IMR-90 (cell line): ENCODE measurements at regions not wholly inside any gene's neighbourhood (a gene's known extent, or its start where the extent isn't known, plus 50 kb on each side); places are given as distances from the start of the nearest gene placed in this dataset.

Source experiments
- ATAC-seq: fragments of 200-7000 bp; cut with Tn5 transposase; 2 replicates; pipeline ENCODE4 v1.9.1; 2020; ENCODE audit warnings: low read depth, mild to moderate bottlenecking, moderate library complexity
- BruUV-seq: library from RNA; stranded (reverse); fragments of 400-500 nt; replicated peaks from 2 replicates; lab custom pipeline; 2021; lab: Mats Ljungman, UMichigan
- CTCF ChIA-PET: fragments of 300-600 bp; formaldehyde crosslinking; extraction: SDS; loops from one replicate; lab custom pipeline; 2021; ENCODE audit warnings: antibody characterized with exemption; lab: Yijun Ruan, JAX
- POLR2A ChIA-PET: fragments of 300-600 bp; sonication (Branson Sonifier 250); formaldehyde crosslinking; loops from one replicate; lab custom pipeline; 2022; ENCODE audit warnings: antibody characterized with exemption; ENCODE audit not compliant: unreplicated experiment; lab: Charles Lee
- DNase-seq: peaks from one replicate; pipeline ENCODE4 v3.0.0; 2013
- H2AFZ ChIP-seq: replicated peaks from 2 replicates; pipeline ENCODE3; 2013; ENCODE audit warnings: low read length, mild to moderate bottlenecking; ENCODE audit not compliant: poor library complexity
- H2AK5ac ChIP-seq: 2 replicates; pipeline ENCODE4 v1.6.1; 2013; ENCODE audit warnings: low read depth, low read length, inconsistent platforms
- H2AK9ac ChIP-seq: replicated peaks from 2 replicates; pipeline ENCODE3; 2013; ENCODE audit warnings: mild to moderate bottlenecking, low read depth, low read length, moderate library complexity; ENCODE audit not compliant: poor library complexity
- H2BK120ac ChIP-seq: 2 replicates; pipeline ENCODE4 v1.6.1; 2013; ENCODE audit warnings: low read depth, low read length, inconsistent platforms
- H2BK15ac ChIP-seq: 3 replicates; pipeline ENCODE4 v1.6.1; 2013; ENCODE audit warnings: low read depth, low read length, inconsistent platforms
- H2BK20ac ChIP-seq: 2 replicates; pipeline ENCODE4 v1.6.1; 2013; ENCODE audit warnings: low read depth, mild to moderate bottlenecking, inconsistent platforms, low read length, moderate library complexity
- H2BK5ac ChIP-seq: 2 replicates; pipeline ENCODE4 v1.6.1; 2013; ENCODE audit warnings: mild to moderate bottlenecking, low read depth, low read length, inconsistent platforms; ENCODE audit not compliant: poor library complexity, severe bottlenecking
- H3K14ac ChIP-seq: replicated peaks from 2 replicates; pipeline ENCODE4 v1.6.1; 2013; ENCODE audit warnings: low read depth, low read length, inconsistent platforms
- H3K18ac ChIP-seq: 2 replicates; pipeline ENCODE4 v1.6.1; 2013; ENCODE audit warnings: low read depth, low read length, control low read depth
- H3K23ac ChIP-seq: 2 replicates; pipeline ENCODE4 v1.6.1; 2013; ENCODE audit warnings: low read depth, low read length, inconsistent platforms
- H3K27ac ChIP-seq: 2 replicates; pipeline ENCODE4 v1.5.1; 2013; ENCODE audit warnings: mild to moderate bottlenecking, control low read depth, low read length; ENCODE audit not compliant: insufficient read depth
- H3K27me3 ChIP-seq: 2 replicates; pipeline ENCODE4 v1.6.1; 2013; ENCODE audit warnings: low read length; ENCODE audit not compliant: control insufficient read depth, insufficient read depth
- H3K36me3 ChIP-seq: 2 replicates; pipeline ENCODE4 v1.6.1; 2013; ENCODE audit warnings: low read length, mixed read lengths; ENCODE audit not compliant: control insufficient read depth, insufficient read depth
- H3K4ac ChIP-seq: 2 replicates; pipeline ENCODE4 v1.6.1; 2013; ENCODE audit warnings: low read depth, low read length, inconsistent platforms
- H3K4me1 ChIP-seq: 2 replicates; pipeline ENCODE4 v1.6.1; 2013; ENCODE audit warnings: low read length, mixed read lengths; ENCODE audit not compliant: control insufficient read depth, insufficient read depth
- H3K4me2 ChIP-seq: 2 replicates; pipeline ENCODE4 v1.6.1; 2013; ENCODE audit warnings: low read depth, mild to moderate bottlenecking, control low read depth, low read length, moderate library complexity
- H3K4me3 ChIP-seq: 2 replicates; pipeline ENCODE4 v1.5.1; 2013; ENCODE audit warnings: low read depth, mild to moderate bottlenecking, control low read depth, low read length, moderate library complexity; ENCODE audit not compliant: insufficient read depth
- H3K56ac ChIP-seq: 2 replicates; pipeline ENCODE4 v1.6.1; 2013; ENCODE audit warnings: low read length, inconsistent platforms; ENCODE audit not compliant: insufficient read depth; ENCODE audit errors: extremely low read depth
- H3K79me1 ChIP-seq, 2 experiments: 2 replicates each; pipeline ENCODE4 v1.6.1; 2013; ENCODE audit warnings: low read length in 2 of 2, inconsistent platforms in 1 of 2, low read depth in 1 of 2
- H3K9ac ChIP-seq: 2 replicates; pipeline ENCODE4 v1.6.1; 2013; ENCODE audit warnings: low read depth, low read length, control low read depth
- H3K9me1 ChIP-seq: 2 replicates; pipeline ENCODE4 v1.6.1; 2013; ENCODE audit warnings: low read length, inconsistent platforms; ENCODE audit not compliant: insufficient read depth
- H3K9me3 ChIP-seq: 2 replicates; pipeline ENCODE4 v1.6.1; 2013; ENCODE audit warnings: low read length; ENCODE audit not compliant: control insufficient read depth, insufficient read depth
- H4K20me1 ChIP-seq: 2 replicates; pipeline ENCODE4 v1.6.1; 2013; ENCODE audit warnings: low read length, inconsistent platforms; ENCODE audit not compliant: insufficient read depth
- H4K5ac ChIP-seq: 2 replicates; pipeline ENCODE4 v1.6.1; 2013; ENCODE audit warnings: mild to moderate bottlenecking, low read depth, low read length, control low read depth
- H4K8ac ChIP-seq, 2 experiments: 2 replicates each; pipeline ENCODE4 v1.6.1; 2013; ENCODE audit warnings: low read depth in 2 of 2, low read length in 2 of 2, control low read depth in 1 of 2, inconsistent platforms in 1 of 2
- H4K91ac ChIP-seq: 2 replicates; pipeline ENCODE4 v1.6.1; 2013; ENCODE audit warnings: low read depth, low read length, inconsistent platforms; ENCODE audit not compliant: insufficient read depth
- ELK1 ChIP-seq: fragments of 150-350 bp; IDR thresholded peaks from 2 replicates; pipeline ENCODE4 v1.6.1; 2016; ENCODE audit warnings: low read depth, mild to moderate bottlenecking, low read length, moderate library complexity, borderline replicate concordance
- MXI1 ChIP-seq: IDR thresholded peaks from 2 replicates; pipeline ENCODE4 v1.6.1; 2012; ENCODE audit warnings: low read depth, mild to moderate bottlenecking, low read length, moderate library complexity, borderline replicate concordance
- POLR2A ChIP-seq: IDR thresholded peaks from 2 replicates; pipeline ENCODE4 v1.6.1; 2012; ENCODE audit warnings: mild to moderate bottlenecking, low read depth, low read length
- WGBS, 2 experiments: methylation state at CpG; one replicate each; pipeline versions ENCODE4 v1.1.5 to v1.1.7; 2013; ENCODE audit warnings: missing lambda C conversion rate in 2 of 2; ENCODE audit not compliant: insufficient read length in 1 of 2; ENCODE audit errors: extremely low coverage in 2 of 2; 5-methylcytosine and 5-hydroxymethylcytosine counted together
- dilution Hi-C: fragments of 300-500 bp; cut with HindIII; formaldehyde crosslinking; loops from one replicate; pipeline ENCODE4 v1.14.3; 2018; ENCODE audit warnings: low sequenced_read_pairs; ENCODE audit not compliant: unreplicated experiment
- in situ Hi-C: fragments of 300-500 bp; cut with MboI; formaldehyde crosslinking; loops from 3 replicates; pipeline ENCODE4 v1.14.3; 2019; ENCODE audit warnings: low sequenced_read_pairs, inconsistent platforms, mixed read lengths
- intact Hi-C: fragments of 100-400 bp; cut with micrococcal nuclease; formaldehyde crosslinking; loops from 2 replicates; pipeline ENCODE4 v1.10.0; 2022
- TF ChIP-seq, protein P1 (sequence below): fragments of 150-350 bp; IDR thresholded peaks from 2 replicates; pipeline ENCODE4 v1.6.1; 2017; ENCODE audit warnings: mild to moderate bottlenecking, antibody characterized with exemption, low read length, low read depth
- TF ChIP-seq, protein P2 (sequence below): conservative IDR thresholded peaks from 2 replicates; pipeline ENCODE4 v1.5.1; 2012; ENCODE audit warnings: mild to moderate bottlenecking, low read depth, low read length, improper control_type of control experiment

DNA sequence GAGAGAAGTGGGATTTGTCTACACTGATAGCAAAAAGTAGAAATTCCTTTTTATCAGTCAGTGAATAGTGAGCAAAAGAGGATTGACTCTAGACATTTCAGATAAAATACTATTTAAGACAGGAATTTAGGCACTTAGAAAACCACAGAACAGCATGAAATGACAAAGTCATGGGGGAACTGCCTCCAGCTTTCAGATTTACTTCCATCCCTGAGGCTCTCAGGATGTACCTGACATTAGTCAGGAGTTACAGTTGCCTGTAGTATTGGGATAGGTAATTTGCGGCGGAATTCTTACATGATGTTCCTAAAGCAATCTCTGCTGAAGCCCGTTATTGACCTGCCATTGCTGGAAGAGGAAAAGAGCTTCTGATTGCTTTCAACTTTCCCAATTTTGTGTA, 337.1 kb upstream of the MAP2 start:
- Histone ChIP-seq H3K9me3 (peaks cover 3% of the 10 kb centered on the region; the same call in 1 of the 2 replicates), H3K27me3 (no peaks in the 10 kb centered on the region), H2BK20ac (no peak overlapping the region), H3K36me3 (no peaks in the 10 kb centered on the region), H2BK5ac (no peak overlapping the region), H3K27ac (no peak overlapping the region), H4K8ac (no peak overlapping the region), H3K18ac (no peak overlapping the region), H3K4me3 (no peak overlapping the region), H2AK5ac (no peak overlapping the region), H2AK9ac (no peak overlapping the region), H4K91ac (no peak overlapping the region), H3K4me2 (no peak overlapping the region), H2AFZ (no peak overlapping the region), H4K20me1 (no peaks in the 10 kb centered on the region), H2BK15ac (no peak overlapping the region), H3K4ac (no peak overlapping the region), H2BK120ac (no peak overlapping the region), H3K4me1 (no peaks in the 10 kb centered on the region), H3K9me1 (no peaks in the 10 kb centered on the region), H3K23ac (no peak overlapping the region), H4K5ac (no peak overlapping the region), H3K14ac (no peak overlapping the region), H3K56ac (no peak overlapping the region), H3K79me1 (no peaks in the 10 kb centered on the region), H3K9ac (no peak overlapping the region)
- no peak for DNase-seq
- intact Hi-C loops = no loop called here
- no TSS peak for BruUV-seq
- dilution Hi-C loops = no loop called here
- WGBS, 2 experiments = no CpG with 5 or more reads among the region's 3 CpGs
- ATAC-seq = no peak
- in situ Hi-C loops = no loop called here
- no peak for TF ChIP-seq ELK1
- TF ChIP-seq, protein P1, sequence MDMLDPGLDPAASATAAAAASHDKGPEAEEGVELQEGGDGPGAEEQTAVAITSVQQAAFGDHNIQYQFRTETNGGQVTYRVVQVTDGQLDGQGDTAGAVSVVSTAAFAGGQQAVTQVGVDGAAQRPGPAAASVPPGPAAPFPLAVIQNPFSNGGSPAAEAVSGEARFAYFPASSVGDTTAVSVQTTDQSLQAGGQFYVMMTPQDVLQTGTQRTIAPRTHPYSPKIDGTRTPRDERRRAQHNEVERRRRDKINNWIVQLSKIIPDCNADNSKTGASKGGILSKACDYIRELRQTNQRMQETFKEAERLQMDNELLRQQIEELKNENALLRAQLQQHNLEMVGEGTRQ = no peak
- TF ChIP-seq POLR2A = no peak
- no peak for TF ChIP-seq MXI1
- TF ChIP-seq, protein P2, sequence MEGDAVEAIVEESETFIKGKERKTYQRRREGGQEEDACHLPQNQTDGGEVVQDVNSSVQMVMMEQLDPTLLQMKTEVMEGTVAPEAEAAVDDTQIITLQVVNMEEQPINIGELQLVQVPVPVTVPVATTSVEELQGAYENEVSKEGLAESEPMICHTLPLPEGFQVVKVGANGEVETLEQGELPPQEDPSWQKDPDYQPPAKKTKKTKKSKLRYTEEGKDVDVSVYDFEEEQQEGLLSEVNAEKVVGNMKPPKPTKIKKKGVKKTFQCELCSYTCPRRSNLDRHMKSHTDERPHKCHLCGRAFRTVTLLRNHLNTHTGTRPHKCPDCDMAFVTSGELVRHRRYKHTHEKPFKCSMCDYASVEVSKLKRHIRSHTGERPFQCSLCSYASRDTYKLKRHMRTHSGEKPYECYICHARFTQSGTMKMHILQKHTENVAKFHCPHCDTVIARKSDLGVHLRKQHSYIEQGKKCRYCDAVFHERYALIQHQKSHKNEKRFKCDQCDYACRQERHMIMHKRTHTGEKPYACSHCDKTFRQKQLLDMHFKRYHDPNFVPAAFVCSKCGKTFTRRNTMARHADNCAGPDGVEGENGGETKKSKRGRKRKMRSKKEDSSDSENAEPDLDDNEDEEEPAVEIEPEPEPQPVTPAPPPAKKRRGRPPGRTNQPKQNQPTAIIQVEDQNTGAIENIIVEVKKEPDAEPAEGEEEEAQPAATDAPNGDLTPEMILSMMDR = no peak
- POLR2A ChIA-PET = no interaction called here
- CTCF ChIA-PET = no interaction called here
